Motor neuron (in vitro differentiated cells): ENCODE measurements at regions not wholly inside any gene's neighbourhood (a gene's known extent, or its start where the extent isn't known, plus 50 kb on each side); places are given as distances from the start of the nearest gene placed in this dataset.

ENCODE experiments used
- ATAC-seq, 8 experiments: fragments of 200-7000 bp; cut with Tn5 transposase; replicated peaks in 6 of 8; 2 replicates each; pipeline ENCODE4 v1.8.0; 2021; ENCODE audit warnings: mild to moderate bottlenecking in 8 of 8, moderate library complexity in 8 of 8
- H3K27ac ChIP-seq, 2 donors: fragments of 250-450 bp; sonication (Bioruptor Pico); 2 replicates each; pipeline ENCODE4 v1.9.0; 2021; ENCODE audit warnings: antibody characterized with exemption in 2 of 2, mild to moderate bottlenecking in 2 of 2, moderate library complexity in 1 of 2
- H3K4me1 ChIP-seq, 2 donors: fragments of 250-450 bp; sonication (Bioruptor Pico); replicated peaks in 1 of 2; 2 replicates each; pipeline ENCODE4 v1.6.1; 2021; ENCODE audit warnings: antibody characterized with exemption in 2 of 2, mild to moderate bottlenecking in 2 of 2, moderate library complexity in 1 of 2
- H3K4me3 ChIP-seq, 5 donors: fragments of 250-450 bp; sonication (Bioruptor Pico); 2 replicates each; pipeline ENCODE4 v1.9.0; 2021; ENCODE audit warnings: antibody characterized with exemption in 5 of 5, mild to moderate bottlenecking in 5 of 5, moderate library complexity in 4 of 5
- WGBS, 10 experiments: fragments of 450-650 bp; shearing (Covaris generic); methylation state at CpG; one replicate each; pipeline ENCODE4 v1.0.0; 2022; 5-methylcytosine and 5-hydroxymethylcytosine counted together
- in situ Hi-C, 9 experiments: fragments of 400-800 bp; cut with MboI; loops; one replicate each; pipeline ENCODE4 v1.15.0; 2021; ENCODE audit warnings: low sequenced_read_pairs in 9 of 9, low pct_unique_long_range_greater_than_20kb in 2 of 9; ENCODE audit not compliant: unreplicated experiment in 9 of 9

GRCh38 chr11:109033627-109034338 lies 368.9 kb downstream of the DDX10 start:
- H3K4me1 ChIP-seq: peaks cover 2 to 5% of the 10 kb centered on the region in 2 donors
- WGBS, 10 experiments: 17 to 92% (median 69%) methylated on average over 1 to 2 of the region's 2 CpGs; no CpG with 5 or more reads in 3 of the 10 experiments

GRCh38 chr11:109034339-109034696 lies 369.4 kb downstream of the DDX10 start:
- Histone ChIP-seq H3K4me3 (no peak overlapping the region), H3K27ac (no peak overlapping the region), H3K4me1 (peaks cover 2 to 7% of the 10 kb centered on the region in 2 donors)
- ATAC-seq: no peak
- in situ Hi-C loops: no loop called here
- 40 to 100% (median 71%) methylated on average over 1 of the region's 1 CpG; no CpG with 5 or more reads in 6 of the 10 experiments for WGBS, 10 experiments

More at GRCh38 chr11:109033627-109034338, 368.9 kb downstream of the DDX10 start:
- no peak overlapping the region for H3K4me3 ChIP-seq
- in situ Hi-C loops: no loop called here
- peak in 2 of 8 experiments; percentile 71 to 83 for ATAC-seq
- H3K27ac ChIP-seq: no peak overlapping the region

GRCh38 chr11:109035284-109035683 lies 370.4 kb downstream of the DDX10 start:
- peak in 2 of 8 experiments; percentile 77 to 83 for ATAC-seq
- WGBS, 10 experiments: 86 to 100% (median 89%) methylated on average over 1 of the region's 1 CpG; no CpG with 5 or more reads in 3 of the 10 experiments

GRCh38 chr11:109036011-109036410 lies 371.1 kb downstream of the DDX10 start:
- ATAC-seq: no peak
- no peak overlapping the region for H3K4me3 ChIP-seq
- no peak overlapping the region for H3K27ac ChIP-seq
- WGBS, 10 experiments: 67 to 100% (median 92%) methylated on average over 1 to 2 of the region's 2 CpGs; no CpG with 5 or more reads in 1 of the 10 experiments
- peaks cover 2 to 7% of the 10 kb centered on the region in 2 donors for H3K4me1 ChIP-seq
- in situ Hi-C loops: no loop called here

More at GRCh38 chr11:109035284-109035683, 370.4 kb downstream of the DDX10 start:
- Histone ChIP-seq H3K4me1 (peaks cover 2 to 7% of the 10 kb centered on the region in 2 donors), H3K4me3 (no peak overlapping the region), H3K27ac (no peak overlapping the region)
- in situ Hi-C loops: no loop called here

GRCh38 chr11:109037856-109038780 lies 373.2 kb downstream of the DDX10 start:
- 20 to 100% (median 60%) methylated on average over 1 to 3 of the region's 3 CpGs; no CpG with 5 or more reads in 3 of the 10 experiments for WGBS, 10 experiments
- ATAC-seq: peak in 1 of 8 experiments; percentile 76
- H3K27ac ChIP-seq: no peak overlapping the region
- in situ Hi-C loops: no loop called here
- peaks cover 2 to 7% of the 10 kb centered on the region in 2 donors for H3K4me1 ChIP-seq
- H3K4me3 ChIP-seq: no peak overlapping the region

- in situ Hi-C loops: no loop called here
- Histone ChIP-seq H3K4me1 (peaks cover 2 to 7% of the 10 kb centered on the region in 2 donors), H3K27ac (no peak overlapping the region), H3K4me3 (no peak overlapping the region)
- 36 to 86% (median 66%) methylated on average over 1 to 2 of the region's 2 CpGs; no CpG with 5 or more reads in 2 of the 10 experiments for WGBS, 10 experiments
- peak in 1 of 8 experiments; percentile 35 for ATAC-seq
These were observed 374.7 kb downstream of the DDX10 start for GRCh38 chr11:109039611-109040010.

- WGBS, 10 experiments: 69 to 100% (median 85%) methylated on average over 1 to 3 of the region's 3 CpGs; no CpG with 5 or more reads in 3 of the 10 experiments
- peaks cover 2 to 7% of the 10 kb centered on the region in 2 donors for H3K4me1 ChIP-seq
- ATAC-seq: no peak
These were observed 375.4 kb downstream of the DDX10 start for GRCh38 chr11:109040303-109040702.

GRCh38 chr11:109041876-109042275 lies 377.0 kb downstream of the DDX10 start:
- no peak for ATAC-seq
- Histone ChIP-seq H3K27ac (no peak overlapping the region), H3K4me1 (peaks cover 2 to 7% of the 10 kb centered on the region in 2 donors), H3K4me3 (no peak overlapping the region)
- in situ Hi-C loops: no loop called here
- 71 to 100% (median 80%) methylated on average over 2 to 3 of the region's 3 CpGs; no CpG with 5 or more reads in 3 of the 10 experiments for WGBS, 10 experiments

More at GRCh38 chr11:109040303-109040702, 375.4 kb downstream of the DDX10 start:
- H3K27ac ChIP-seq: no peak overlapping the region
- in situ Hi-C loops: no loop called here
- H3K4me3 ChIP-seq: no peak overlapping the region

GRCh38 chr11:109043315-109043714 lies 378.4 kb downstream of the DDX10 start:
- no peak overlapping the region for H3K27ac ChIP-seq
- peaks cover 0 to 7% of the 10 kb centered on the region in 2 donors for H3K4me1 ChIP-seq
- H3K4me3 ChIP-seq: no peak overlapping the region
- ATAC-seq: peak in 2 of 8 experiments; percentile 25 to 56
- WGBS, 10 experiments: 29 to 100% (median 69%) methylated on average over 1 to 3 of the region's 3 CpGs
- in situ Hi-C loops: no loop called here

- H3K27ac ChIP-seq: no peak overlapping the region
- no peak overlapping the region for H3K4me3 ChIP-seq
- in situ Hi-C loops: no loop called here
- no peak for ATAC-seq
- no peaks in the 10 kb centered on the region for H3K4me1 ChIP-seq
- WGBS, 10 experiments: 20 to 100% (median 71%) methylated on average over 1 to 11 of the region's 11 CpGs; no CpG with 5 or more reads in 1 of the 10 experiments
These were observed 375.6 kb upstream of the C11orf87 start for GRCh38 chr11:109046284-109046992.

GRCh38 chr11:109048098-109048497 lies 373.9 kb upstream of the C11orf87 start:
- Histone ChIP-seq H3K27ac (no peak overlapping the region), H3K4me3 (no peak overlapping the region), H3K4me1 (no peaks in the 10 kb centered on the region)
- in situ Hi-C loops: no loop called here
- ATAC-seq: no peak

GRCh38 chr11:109051200-109051599 lies 370.8 kb upstream of the C11orf87 start:
- in situ Hi-C loops: no loop called here
- Histone ChIP-seq H3K4me3 (no peak overlapping the region), H3K27ac (no peak overlapping the region), H3K4me1 (no peaks in the 10 kb centered on the region)
- 73 to 100% (median 82%) methylated on average over 1 to 3 of the region's 3 CpGs; no CpG with 5 or more reads in 1 of the 10 experiments for WGBS, 10 experiments
- ATAC-seq: no peak
